KMS-11 (cell line): ENCODE measurements at regions not wholly inside any gene's neighbourhood (a gene's known extent, or its start where the extent isn't known, plus 50 kb on each side); places are given as distances from the start of the nearest gene placed in this dataset.

ENCODE experiments used
- H2AFZ ChIP-seq: fragments of 200-600 bp; sonication (generic); 2 replicates; pipeline ENCODE4 v1.6.1; 2016; ENCODE audit warnings: antibody characterized with exemption, mixed run types, low read depth
- H3K27ac ChIP-seq: fragments of 200-600 bp; sonication (generic); 2 replicates; pipeline ENCODE4 v1.6.1; 2016; ENCODE audit warnings: mild to moderate bottlenecking, mixed run types
- H3K27me3 ChIP-seq: fragments of 200-600 bp; sonication (generic); 2 replicates; pipeline ENCODE4 v1.6.1; 2017; ENCODE audit warnings: mild to moderate bottlenecking, low read depth, mixed run types, moderate library complexity; ENCODE audit not compliant: insufficient read depth
- H3K36me3 ChIP-seq: fragments of 200-600 bp; sonication (generic); 2 replicates; pipeline ENCODE4 v1.6.1; 2017; ENCODE audit warnings: mild to moderate bottlenecking, mixed run types; ENCODE audit not compliant: insufficient read depth
- H3K4me1 ChIP-seq: fragments of 200-600 bp; sonication (generic); 2 replicates; pipeline ENCODE4 v1.6.1; 2016; ENCODE audit warnings: mild to moderate bottlenecking, low read depth, mixed run types; ENCODE audit not compliant: poor library complexity, severe bottlenecking
- H3K4me2 ChIP-seq: fragments of 200-600 bp; sonication (generic); 2 replicates; pipeline ENCODE4 v1.7.0; 2016; ENCODE audit warnings: mild to moderate bottlenecking, mixed run types
- H3K4me3 ChIP-seq: fragments of 200-600 bp; sonication (generic); IDR thresholded peaks from 2 replicates; pipeline ENCODE4 v1.6.1; 2017; ENCODE audit warnings: low read depth, low read length, mixed read lengths; ENCODE audit not compliant: insufficient read depth
- H3K79me2 ChIP-seq: fragments of 200-600 bp; sonication (generic); 2 replicates; pipeline ENCODE4 v1.6.1; 2016; ENCODE audit warnings: low read depth, mixed run types; ENCODE audit not compliant: insufficient read depth
- H3K9ac ChIP-seq: fragments of 200-600 bp; sonication (generic); 2 replicates; pipeline ENCODE4 v1.6.1; 2016; ENCODE audit warnings: mild to moderate bottlenecking, mixed run types
- H4K20me1 ChIP-seq: fragments of 200-600 bp; sonication (generic); 2 replicates; pipeline ENCODE4 v1.6.1; 2016; ENCODE audit warnings: mild to moderate bottlenecking, mixed run types; ENCODE audit not compliant: insufficient read depth
- TF ChIP-seq, protein P1 (sequence below): fragments of 200-600 bp; sonication (generic); conservative IDR thresholded peaks from 2 replicates; pipeline ENCODE4 v1.6.1; 2017; ENCODE audit warnings: low read depth, mild to moderate bottlenecking, antibody characterized with exemption, low read length, moderate library complexity, mixed read lengths

DNA sequence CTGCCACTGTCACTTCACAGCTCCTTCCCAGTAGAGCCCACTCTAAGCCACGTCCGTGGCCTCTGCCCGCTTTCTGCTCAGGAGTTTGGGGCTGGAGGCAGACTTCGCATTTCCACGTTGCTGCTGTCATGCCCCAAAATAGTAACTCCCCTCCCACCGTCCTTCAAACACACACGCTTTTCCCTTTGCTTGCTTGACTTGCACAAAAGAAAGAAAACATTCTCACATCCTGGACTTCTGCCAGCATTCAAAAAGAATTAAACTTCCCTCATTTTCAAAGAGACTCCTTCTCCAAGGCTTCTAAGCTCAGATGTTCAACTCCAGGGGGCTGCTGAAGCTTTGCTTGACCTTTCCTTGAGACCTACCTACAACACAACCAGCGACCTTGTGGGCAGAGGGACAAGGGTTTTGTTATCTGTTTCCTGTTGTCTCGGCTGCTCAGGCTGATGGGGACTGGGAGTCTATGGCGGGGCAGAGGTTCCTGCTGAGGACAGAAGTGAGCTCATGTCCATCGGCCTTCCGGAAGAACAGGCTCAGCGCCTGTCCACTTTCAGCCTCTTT lies 263.8 kb upstream of the FOXQ1 start:
- no peak overlapping the region for H2AFZ ChIP-seq
- TF ChIP-seq, protein P1, sequence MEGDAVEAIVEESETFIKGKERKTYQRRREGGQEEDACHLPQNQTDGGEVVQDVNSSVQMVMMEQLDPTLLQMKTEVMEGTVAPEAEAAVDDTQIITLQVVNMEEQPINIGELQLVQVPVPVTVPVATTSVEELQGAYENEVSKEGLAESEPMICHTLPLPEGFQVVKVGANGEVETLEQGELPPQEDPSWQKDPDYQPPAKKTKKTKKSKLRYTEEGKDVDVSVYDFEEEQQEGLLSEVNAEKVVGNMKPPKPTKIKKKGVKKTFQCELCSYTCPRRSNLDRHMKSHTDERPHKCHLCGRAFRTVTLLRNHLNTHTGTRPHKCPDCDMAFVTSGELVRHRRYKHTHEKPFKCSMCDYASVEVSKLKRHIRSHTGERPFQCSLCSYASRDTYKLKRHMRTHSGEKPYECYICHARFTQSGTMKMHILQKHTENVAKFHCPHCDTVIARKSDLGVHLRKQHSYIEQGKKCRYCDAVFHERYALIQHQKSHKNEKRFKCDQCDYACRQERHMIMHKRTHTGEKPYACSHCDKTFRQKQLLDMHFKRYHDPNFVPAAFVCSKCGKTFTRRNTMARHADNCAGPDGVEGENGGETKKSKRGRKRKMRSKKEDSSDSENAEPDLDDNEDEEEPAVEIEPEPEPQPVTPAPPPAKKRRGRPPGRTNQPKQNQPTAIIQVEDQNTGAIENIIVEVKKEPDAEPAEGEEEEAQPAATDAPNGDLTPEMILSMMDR, result no peak
- H4K20me1 ChIP-seq, result no peaks in the 10 kb centered on the region
- H3K36me3 ChIP-seq, result no peaks in the 10 kb centered on the region
- no peak overlapping the region for H3K27ac ChIP-seq
- H3K79me2 ChIP-seq, result no peaks in the 10 kb centered on the region
- no peak overlapping the region for H3K4me3 ChIP-seq
- H3K27me3 ChIP-seq, result no peaks in the 10 kb centered on the region
- H3K4me1 ChIP-seq, result no peaks in the 10 kb centered on the region
- no peak overlapping the region for H3K9ac ChIP-seq
- H3K4me2 ChIP-seq, result no peak overlapping the region

DNA sequence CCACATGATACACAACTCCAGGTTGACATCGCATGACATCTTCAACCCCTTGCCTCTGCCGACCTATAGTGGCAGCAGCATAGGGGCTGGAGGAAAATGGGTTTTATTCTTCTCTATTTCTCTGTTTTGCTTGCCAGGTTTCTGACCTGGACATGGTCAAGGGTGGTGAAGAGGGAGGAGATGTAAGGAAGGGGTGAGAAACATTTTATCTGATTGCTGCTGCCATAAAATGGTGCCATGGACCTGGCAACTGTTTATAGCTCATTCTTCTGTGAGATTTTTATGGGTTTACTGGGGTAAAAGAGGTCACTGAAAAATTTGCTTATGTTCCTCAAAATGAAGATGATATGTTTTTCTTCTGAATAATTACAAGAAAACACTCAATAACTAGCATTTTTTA lies 266.7 kb upstream of the FOXQ1 start:
- no peak overlapping the region for H3K4me3 ChIP-seq
- no peaks in the 10 kb centered on the region for H3K4me1 ChIP-seq
- H3K36me3 ChIP-seq, result no peaks in the 10 kb centered on the region
- no peak overlapping the region for H3K9ac ChIP-seq
- H2AFZ ChIP-seq, result no peak overlapping the region
- H3K27me3 ChIP-seq, result no peaks in the 10 kb centered on the region
- no peaks in the 10 kb centered on the region for H3K79me2 ChIP-seq
- no peak overlapping the region for H3K27ac ChIP-seq
- H3K4me2 ChIP-seq, result no peak overlapping the region
- H4K20me1 ChIP-seq, result no peaks in the 10 kb centered on the region
- TF ChIP-seq, protein P1, result no peak

DNA sequence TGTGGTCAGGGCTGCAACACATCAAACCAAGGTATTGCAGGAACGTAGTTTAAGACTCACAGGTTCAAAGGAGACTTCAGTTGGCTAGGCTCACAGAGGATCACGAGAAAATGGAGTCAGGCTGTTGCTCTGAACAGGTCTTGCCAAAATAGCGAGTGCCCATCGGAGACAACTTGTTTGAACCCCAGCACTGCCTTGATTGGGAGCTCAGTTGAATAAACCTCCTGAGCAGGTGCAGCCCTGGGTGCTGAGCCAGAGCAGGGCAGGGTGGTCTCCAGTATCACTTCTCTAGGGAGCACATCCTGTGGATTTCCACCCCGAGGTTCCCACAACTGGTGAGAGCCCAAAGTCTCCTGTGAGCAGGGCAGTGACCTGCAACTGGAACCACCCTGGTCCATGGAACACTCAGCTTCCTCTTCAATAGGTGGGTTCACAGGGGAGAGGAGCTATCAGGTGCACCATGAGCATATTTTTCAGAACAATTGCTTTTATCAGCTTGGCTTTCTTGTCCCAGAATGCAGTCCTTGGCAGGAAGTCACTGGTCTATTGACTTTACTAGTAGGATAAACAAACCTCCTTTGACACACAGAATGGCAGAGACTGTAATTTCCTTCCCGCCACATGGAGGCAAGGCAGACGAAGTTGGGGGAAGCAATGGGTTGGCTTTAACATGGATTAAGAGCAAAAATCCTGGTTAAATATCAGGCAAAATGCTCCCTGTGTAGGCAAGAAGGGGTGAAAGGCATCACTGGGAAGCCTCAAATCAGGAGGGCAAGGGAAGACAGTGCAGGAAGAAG lies 267.7 kb upstream of the FOXQ1 start:
- no peaks in the 10 kb centered on the region for H3K4me1 ChIP-seq
- TF ChIP-seq, protein P1, result no peak
- no peaks in the 10 kb centered on the region for H3K36me3 ChIP-seq
- H3K4me3 ChIP-seq, result no peak overlapping the region
- no peaks in the 10 kb centered on the region for H4K20me1 ChIP-seq
- H3K27me3 ChIP-seq, result no peaks in the 10 kb centered on the region
- H2AFZ ChIP-seq, result no peak overlapping the region
- H3K4me2 ChIP-seq, result no peak overlapping the region
- H3K9ac ChIP-seq, result no peak overlapping the region
- H3K27ac ChIP-seq, result no peak overlapping the region
- no peaks in the 10 kb centered on the region for H3K79me2 ChIP-seq

DNA sequence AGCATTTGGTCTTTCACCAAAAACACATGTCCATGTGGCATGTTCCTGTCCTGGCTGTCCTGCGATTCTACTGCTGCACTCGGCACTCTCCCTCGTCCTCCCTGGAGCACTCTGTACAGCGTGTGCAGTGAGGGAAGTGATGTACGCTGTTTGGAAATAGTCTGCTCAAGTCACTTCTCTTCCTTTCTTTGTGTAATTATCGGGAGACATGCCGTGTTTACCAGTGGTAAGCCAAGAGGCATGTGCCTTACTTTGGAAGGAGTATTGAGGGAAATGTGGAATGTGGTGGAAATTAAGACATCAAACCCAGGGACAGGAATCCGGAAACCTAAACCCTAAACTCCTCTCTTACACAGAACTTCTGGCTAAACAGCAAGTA lies 268.5 kb upstream of the FOXQ1 start:
- H2AFZ ChIP-seq, result no peak overlapping the region
- no peak overlapping the region for H3K4me2 ChIP-seq
- TF ChIP-seq, protein P1, result no peak

More for the DNA sequence above, 268.5 kb upstream of the FOXQ1 start:
- Histone ChIP-seq H3K36me3 (no peaks in the 10 kb centered on the region), H4K20me1 (no peaks in the 10 kb centered on the region), H3K27ac (no peak overlapping the region), H3K79me2 (no peaks in the 10 kb centered on the region), H3K9ac (no peak overlapping the region), H3K4me1 (no peaks in the 10 kb centered on the region), H3K4me3 (no peak overlapping the region), H3K27me3 (no peaks in the 10 kb centered on the region)
